ENCODE measurements at regions not wholly inside any gene's neighbourhood (a gene's known extent, or its start where the extent isn't known, plus 50 kb on each side); places are given as distances from the start of the nearest gene placed in this dataset.

- TF ChIP-seq CTCF (IDR thresholded peaks at IDR 0.05; ENCODE audit: insufficient read depth, low read depth, low read length) (no peak), EZH2 (IDR thresholded peaks at IDR 0.05; ENCODE audit: insufficient read depth, low read length) (no peak)
Measured at GRCh38 chr1:222890716-222891115, 75.9 kb downstream of the DISP1 start.
